Tibial nerve (tissue), 3 donors: ENCODE measurements at regions not wholly inside any gene's neighbourhood (a gene's known extent, or its start where the extent isn't known, plus 50 kb on each side); places are given as distances from the start of the nearest gene placed in this dataset.

ENCODE experiments used
- POLR2A ChIP-seq, 2 donors: fragments of 450-650 bp; IDR thresholded peaks; one replicate each; pipeline ENCODE4 v1.6.1; 2017; ENCODE audit warnings: antibody characterized with exemption in 2 of 2, mild to moderate bottlenecking in 2 of 2, moderate library complexity in 2 of 2
- TF ChIP-seq, protein P1 (sequence below), 5 experiments: fragments of 200-600 bp in 3 of 5; fragments of 450-650 bp in 2 of 5; sonication (generic) in 3 of 5; IDR thresholded peaks; one replicate each; pipeline ENCODE4 v1.5.1; 2016 to 2019; ENCODE audit warnings: antibody characterized with exemption in 5 of 5, mild to moderate bottlenecking in 3 of 5, moderate library complexity in 2 of 5

DNA sequence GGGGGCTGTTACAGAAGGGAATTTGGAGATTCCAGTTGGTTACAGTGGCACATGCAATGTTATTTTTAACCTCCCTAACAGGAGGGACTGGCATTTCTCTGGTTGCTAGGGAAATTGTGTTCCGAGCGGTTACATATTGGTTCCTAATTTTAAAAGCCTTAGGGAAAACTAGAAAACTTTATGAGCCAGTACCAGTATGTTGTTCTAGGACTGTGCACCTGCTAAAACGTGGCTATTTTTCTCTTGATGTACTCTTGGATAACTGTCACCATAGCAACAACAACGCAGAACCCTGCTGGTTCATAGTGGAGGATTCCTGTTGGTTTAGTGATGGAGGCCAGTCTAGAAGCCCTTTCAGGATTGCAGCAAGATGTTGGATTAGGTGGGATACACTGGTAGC lies 68.9 kb upstream of the PGBD5 start:
- no peak for TF ChIP-seq POLR2A (IDR thresholded peaks at IDR 0.05)
- TF ChIP-seq, protein P1, sequence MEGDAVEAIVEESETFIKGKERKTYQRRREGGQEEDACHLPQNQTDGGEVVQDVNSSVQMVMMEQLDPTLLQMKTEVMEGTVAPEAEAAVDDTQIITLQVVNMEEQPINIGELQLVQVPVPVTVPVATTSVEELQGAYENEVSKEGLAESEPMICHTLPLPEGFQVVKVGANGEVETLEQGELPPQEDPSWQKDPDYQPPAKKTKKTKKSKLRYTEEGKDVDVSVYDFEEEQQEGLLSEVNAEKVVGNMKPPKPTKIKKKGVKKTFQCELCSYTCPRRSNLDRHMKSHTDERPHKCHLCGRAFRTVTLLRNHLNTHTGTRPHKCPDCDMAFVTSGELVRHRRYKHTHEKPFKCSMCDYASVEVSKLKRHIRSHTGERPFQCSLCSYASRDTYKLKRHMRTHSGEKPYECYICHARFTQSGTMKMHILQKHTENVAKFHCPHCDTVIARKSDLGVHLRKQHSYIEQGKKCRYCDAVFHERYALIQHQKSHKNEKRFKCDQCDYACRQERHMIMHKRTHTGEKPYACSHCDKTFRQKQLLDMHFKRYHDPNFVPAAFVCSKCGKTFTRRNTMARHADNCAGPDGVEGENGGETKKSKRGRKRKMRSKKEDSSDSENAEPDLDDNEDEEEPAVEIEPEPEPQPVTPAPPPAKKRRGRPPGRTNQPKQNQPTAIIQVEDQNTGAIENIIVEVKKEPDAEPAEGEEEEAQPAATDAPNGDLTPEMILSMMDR (IDR thresholded peaks at IDR 0.05): no peak
